ENCODE measurements at regions not wholly inside any gene's neighbourhood (a gene's known extent, or its start where the extent isn't known, plus 50 kb on each side); places are given as distances from the start of the nearest gene placed in this dataset.

- Mint-ChIP-seq H3K27me3 (ENCODE audit: insufficient read depth, unreplicated experiment) (no peaks in the 10 kb centered on the region), H3K36me3 (ENCODE audit: insufficient read depth, unreplicated experiment) (peaks cover 7% of the 10 kb centered on the region), H3K4me1 (ENCODE audit: low read depth, unreplicated experiment) (no peaks in the 10 kb centered on the region), H3K4me3 (ENCODE audit: unreplicated experiment) (no peak overlapping the region), H3K27ac (ENCODE audit: unreplicated experiment) (no peak overlapping the region), H3K9me3 (ENCODE audit: unreplicated experiment) (peaks cover 30% of the 10 kb centered on the region)
- intact Hi-C loops (cut with micrococcal nuclease; ENCODE audit: unreplicated experiment), result no loop called here
- ChIA-PET POLR2A (no interaction called here), CTCF (no interaction called here)
- Histone ChIP-seq H3K4me3 (ENCODE audit: low read depth, low read length) (no peak overlapping the region), H3K4me1 (no peaks in the 10 kb centered on the region), H3K36me3 (ENCODE audit: control insufficient read depth, insufficient read depth, low read length) (no peaks in the 10 kb centered on the region), H3K9me3 (peaks cover 4% of the 10 kb centered on the region; the same call in 1 of the 2 replicates), H3K27me3 (replicated peaks; ENCODE audit: control insufficient read depth, insufficient read depth, low read length) (no peaks in the 10 kb centered on the region)
- no TSS peak for BruUV-seq (replicated peaks)
- no peak for TF ChIP-seq CTCF (IDR thresholded peaks at IDR 0.05; ENCODE audit: insufficient read depth in 1 of 2, low read depth in 1 of 2, low read length in 1 of 2, severe bottlenecking in 1 of 2, unreplicated experiment in 1 of 2)
- no peak for DNase-seq
Observed at GRCh38 chr10:131626274-131626673, 274.5 kb upstream of the PPP2R2D start.

- Histone ChIP-seq H3K27me3 (replicated peaks; ENCODE audit: control insufficient read depth, insufficient read depth, low read length) (no peaks in the 10 kb centered on the region), H3K9me3 (peaks cover 4% of the 10 kb centered on the region; the same call in 1 of the 2 replicates), H3K4me1 (no peaks in the 10 kb centered on the region), H3K36me3 (ENCODE audit: control insufficient read depth, insufficient read depth, low read length) (no peaks in the 10 kb centered on the region), H3K4me3 (ENCODE audit: low read depth, low read length) (no peak overlapping the region)
- Mint-ChIP-seq H3K27ac (ENCODE audit: unreplicated experiment) (no peak overlapping the region), H3K27me3 (ENCODE audit: insufficient read depth, unreplicated experiment) (no peaks in the 10 kb centered on the region), H3K4me1 (ENCODE audit: low read depth, unreplicated experiment) (no peaks in the 10 kb centered on the region), H3K36me3 (ENCODE audit: insufficient read depth, unreplicated experiment) (peaks cover 7% of the 10 kb centered on the region), H3K4me3 (ENCODE audit: unreplicated experiment) (no peak overlapping the region), H3K9me3 (ENCODE audit: unreplicated experiment) (peaks cover 34% of the 10 kb centered on the region)
- CTCF ChIA-PET, result no interaction called here
- POLR2A ChIA-PET, result no interaction called here
- DNase-seq, result no peak
- TF ChIP-seq CTCF (IDR thresholded peaks at IDR 0.05; ENCODE audit: insufficient read depth in 1 of 2, low read depth in 1 of 2, low read length in 1 of 2, severe bottlenecking in 1 of 2, unreplicated experiment in 1 of 2), result no peak
- intact Hi-C loops (cut with micrococcal nuclease; ENCODE audit: unreplicated experiment), result no loop called here
- BruUV-seq (replicated peaks), result no TSS peak
Observed at GRCh38 chr10:131629026-131629770, 271.6 kb upstream of the PPP2R2D start.

- H3K36me3 Mint-ChIP-seq (ENCODE audit: insufficient read depth, unreplicated experiment), result peaks cover 7% of the 10 kb centered on the region
- intact Hi-C loops (cut with micrococcal nuclease; ENCODE audit: unreplicated experiment), result no loop called here
Observed at GRCh38 chr10:131630772-131631258, 270.0 kb upstream of the PPP2R2D start.

More at GRCh38 chr10:131630772-131631258, 270.0 kb upstream of the PPP2R2D start:
- CTCF ChIA-PET, result no interaction called here
- no peak overlapping the region for H3K4me3 Mint-ChIP-seq (ENCODE audit: unreplicated experiment)
- Histone ChIP-seq H3K4me1 (no peaks in the 10 kb centered on the region), H3K4me3 (ENCODE audit: low read depth, low read length) (no peak overlapping the region), H3K36me3 (ENCODE audit: control insufficient read depth, insufficient read depth, low read length) (no peaks in the 10 kb centered on the region), H3K27me3 (replicated peaks; ENCODE audit: control insufficient read depth, insufficient read depth, low read length) (no peaks in the 10 kb centered on the region), H3K9me3 (peaks cover 4% of the 10 kb centered on the region; the same call in 1 of the 2 replicates)
- no peaks in the 10 kb centered on the region for H3K4me1 Mint-ChIP-seq (ENCODE audit: low read depth, unreplicated experiment)
- BruUV-seq (replicated peaks), result no TSS peak
- no peak for DNase-seq
- no peak overlapping the region for H3K27ac Mint-ChIP-seq (ENCODE audit: unreplicated experiment)
- H3K27me3 Mint-ChIP-seq (ENCODE audit: insufficient read depth, unreplicated experiment), result no peaks in the 10 kb centered on the region
- POLR2A ChIA-PET, result no interaction called here
- TF ChIP-seq CTCF (IDR thresholded peaks at IDR 0.05; ENCODE audit: insufficient read depth in 1 of 2, low read depth in 1 of 2, low read length in 1 of 2, severe bottlenecking in 1 of 2, unreplicated experiment in 1 of 2), result no peak
- H3K9me3 Mint-ChIP-seq (ENCODE audit: unreplicated experiment), result peaks cover 40% of the 10 kb centered on the region

Measured in Caco-2 (cell line).